ENCODE measurements at regions not wholly inside any gene's neighbourhood (a gene's known extent, or its start where the extent isn't known, plus 50 kb on each side); places are given as distances from the start of the nearest gene placed in this dataset.

GRCh38 chr10:89869180-89869579 is 167.8 kb downstream of the KIF20B start:
- Histone ChIP-seq H3K4me3 (ENCODE audit: insufficient read depth, low read depth, low read length) (no peak overlapping the region), H3K27me3 (ENCODE audit: insufficient read depth, low read length) (no peaks in the 10 kb centered on the region), H3K9ac (ENCODE audit: low read length) (no peak overlapping the region), H3K79me2 (ENCODE audit: insufficient read depth, low read length) (no peaks in the 10 kb centered on the region), H3K27ac (ENCODE audit: low read depth, low read length) (no peak overlapping the region), H2AFZ (ENCODE audit: low read depth, low read length) (no peak overlapping the region), H3K36me3 (ENCODE audit: insufficient read depth, low read length) (no peaks in the 10 kb centered on the region), H4K20me1 (ENCODE audit: insufficient read depth, low read length) (no peaks in the 10 kb centered on the region), H3K4me2 (ENCODE audit: low read length) (no peak overlapping the region), H3K4me1 (ENCODE audit: insufficient read depth, low read length) (no peaks in the 10 kb centered on the region), H3K9me3 (ENCODE audit: insufficient read depth, low read depth, low read length) (no peaks in the 10 kb centered on the region)
- Mint-ChIP-seq H3K36me3 (ENCODE audit: low read depth, unreplicated experiment) (no peaks in the 10 kb centered on the region), H3K27me3 (ENCODE audit: low read depth, unreplicated experiment) (peaks cover 3% of the 10 kb centered on the region), H3K4me1 (ENCODE audit: low read depth, unreplicated experiment) (no peaks in the 10 kb centered on the region), H3K9me3 (ENCODE audit: unreplicated experiment) (peaks cover 2% of the 10 kb centered on the region), H3K27ac (ENCODE audit: unreplicated experiment) (no peak overlapping the region), H3K4me3 (ENCODE audit: unreplicated experiment) (no peak overlapping the region)
- DNase-seq (ENCODE audit: low read depth): no peak
- FAIRE-seq: no peak
- TF ChIP-seq CTCF (IDR thresholded peaks at IDR 0.05; ENCODE audit: insufficient read depth, low read depth, low read length) (no peak), EZH2 (IDR thresholded peaks at IDR 0.05; ENCODE audit: insufficient read depth, low read length) (no peak)

- TF ChIP-seq CTCF (IDR thresholded peaks at IDR 0.05; ENCODE audit: insufficient read depth, low read depth, low read length): no peak
- TF ChIP-seq EZH2 (IDR thresholded peaks at IDR 0.05; ENCODE audit: insufficient read depth, low read length): no peak
- H3K36me3 ChIP-seq (ENCODE audit: insufficient read depth, low read length): no peaks in the 10 kb centered on the region
- no peaks in the 10 kb centered on the region for H3K36me3 Mint-ChIP-seq (ENCODE audit: low read depth, unreplicated experiment)
- H3K4me1 ChIP-seq (ENCODE audit: insufficient read depth, low read length): no peaks in the 10 kb centered on the region
- no peak overlapping the region for H2AFZ ChIP-seq (ENCODE audit: low read depth, low read length)
- no peak overlapping the region for H3K27ac Mint-ChIP-seq (ENCODE audit: unreplicated experiment)
- H3K4me3 Mint-ChIP-seq (ENCODE audit: unreplicated experiment): no peak overlapping the region
- H3K27ac ChIP-seq (ENCODE audit: low read depth, low read length): no peak overlapping the region
- peaks cover 2% of the 10 kb centered on the region for H3K9me3 Mint-ChIP-seq (ENCODE audit: unreplicated experiment)
- no peak overlapping the region for H3K9ac ChIP-seq (ENCODE audit: low read length)
- H3K27me3 Mint-ChIP-seq (ENCODE audit: low read depth, unreplicated experiment): peaks cover 3% of the 10 kb centered on the region
- no peak for FAIRE-seq
- H3K9me3 ChIP-seq (ENCODE audit: insufficient read depth, low read depth, low read length): no peaks in the 10 kb centered on the region
- no peak overlapping the region for H3K4me2 ChIP-seq (ENCODE audit: low read length)
- no peaks in the 10 kb centered on the region for H3K79me2 ChIP-seq (ENCODE audit: insufficient read depth, low read length)
- H3K4me3 ChIP-seq (ENCODE audit: insufficient read depth, low read depth, low read length): no peak overlapping the region
- DNase-seq (ENCODE audit: low read depth): no peak
- no peaks in the 10 kb centered on the region for H4K20me1 ChIP-seq (ENCODE audit: insufficient read depth, low read length)
- no peaks in the 10 kb centered on the region for H3K4me1 Mint-ChIP-seq (ENCODE audit: low read depth, unreplicated experiment)
- no peaks in the 10 kb centered on the region for H3K27me3 ChIP-seq (ENCODE audit: insufficient read depth, low read length)
Measured at GRCh38 chr10:89869592-89870156, 168.3 kb downstream of the KIF20B start.

GRCh38 chr10:89870936-89871335 is 169.5 kb downstream of the KIF20B start:
- no peaks in the 10 kb centered on the region for H3K79me2 ChIP-seq (ENCODE audit: insufficient read depth, low read length)
- no peak overlapping the region for H2AFZ ChIP-seq (ENCODE audit: low read depth, low read length)
- H3K4me1 Mint-ChIP-seq (ENCODE audit: low read depth, unreplicated experiment): no peaks in the 10 kb centered on the region
- FAIRE-seq (no peak), DNase-seq (ENCODE audit: low read depth) (no peak)
- no peak for TF ChIP-seq CTCF (IDR thresholded peaks at IDR 0.05; ENCODE audit: insufficient read depth, low read depth, low read length)
- no peak for TF ChIP-seq EZH2 (IDR thresholded peaks at IDR 0.05; ENCODE audit: insufficient read depth, low read length)
- no peaks in the 10 kb centered on the region for H4K20me1 ChIP-seq (ENCODE audit: insufficient read depth, low read length)
- no peak overlapping the region for H3K27ac Mint-ChIP-seq (ENCODE audit: unreplicated experiment)
- H3K36me3 ChIP-seq (ENCODE audit: insufficient read depth, low read length): no peaks in the 10 kb centered on the region
- H3K9ac ChIP-seq (ENCODE audit: low read length): no peak overlapping the region
- no peaks in the 10 kb centered on the region for H3K9me3 ChIP-seq (ENCODE audit: insufficient read depth, low read depth, low read length)
- no peak overlapping the region for H3K4me2 ChIP-seq (ENCODE audit: low read length)
- no peak overlapping the region for H3K27ac ChIP-seq (ENCODE audit: low read depth, low read length)
- H3K27me3 ChIP-seq (ENCODE audit: insufficient read depth, low read length): no peaks in the 10 kb centered on the region
- no peak overlapping the region for H3K4me3 ChIP-seq (ENCODE audit: insufficient read depth, low read depth, low read length)
- H3K9me3 Mint-ChIP-seq (ENCODE audit: unreplicated experiment): peaks cover 2% of the 10 kb centered on the region
- no peaks in the 10 kb centered on the region for H3K36me3 Mint-ChIP-seq (ENCODE audit: low read depth, unreplicated experiment)
- H3K4me3 Mint-ChIP-seq (ENCODE audit: unreplicated experiment): no peak overlapping the region
- peaks cover 3% of the 10 kb centered on the region for H3K27me3 Mint-ChIP-seq (ENCODE audit: low read depth, unreplicated experiment)
- no peaks in the 10 kb centered on the region for H3K4me1 ChIP-seq (ENCODE audit: insufficient read depth, low read length)
